ENCODE measurements at regions not wholly inside any gene's neighbourhood (a gene's known extent, or its start where the extent isn't known, plus 50 kb on each side); places are given as distances from the start of the nearest gene placed in this dataset.

- TF ChIP-seq PRDM4 (tag by site-specific recombination; IDR thresholded peaks at IDR 0.05) (no peak), ZNF596 (tag by site-specific recombination; IDR thresholded peaks at IDR 0.05) (no peak), ZBTB1 (tag by site-specific recombination; IDR thresholded peaks at IDR 0.05) (no peak), ZNF10 (tag by site-specific recombination; IDR thresholded peaks at IDR 0.05) (no peak), CTCF (tag by site-specific recombination; IDR thresholded peaks at IDR 0.05) (no peak), ZNF707 (tag by site-specific recombination; IDR thresholded peaks at IDR 0.05) (no peak), YY1 (tag by site-specific recombination; IDR thresholded peaks at IDR 0.05) (no peak), ZNF292 (tag by site-specific recombination; IDR thresholded peaks at IDR 0.05; ENCODE audit: borderline replicate concordance, low read depth) (no peak), BCL11A (tag by site-specific recombination; IDR thresholded peaks at IDR 0.05; ENCODE audit: low read depth) (no peak)
These were observed 298.6 kb downstream of the PARP8 start for GRCh38 chr5:50964746-50965653.
